ENCODE measurements at regions not wholly inside any gene's neighbourhood (a gene's known extent, or its start where the extent isn't known, plus 50 kb on each side); places are given as distances from the start of the nearest gene placed in this dataset.

DNA sequence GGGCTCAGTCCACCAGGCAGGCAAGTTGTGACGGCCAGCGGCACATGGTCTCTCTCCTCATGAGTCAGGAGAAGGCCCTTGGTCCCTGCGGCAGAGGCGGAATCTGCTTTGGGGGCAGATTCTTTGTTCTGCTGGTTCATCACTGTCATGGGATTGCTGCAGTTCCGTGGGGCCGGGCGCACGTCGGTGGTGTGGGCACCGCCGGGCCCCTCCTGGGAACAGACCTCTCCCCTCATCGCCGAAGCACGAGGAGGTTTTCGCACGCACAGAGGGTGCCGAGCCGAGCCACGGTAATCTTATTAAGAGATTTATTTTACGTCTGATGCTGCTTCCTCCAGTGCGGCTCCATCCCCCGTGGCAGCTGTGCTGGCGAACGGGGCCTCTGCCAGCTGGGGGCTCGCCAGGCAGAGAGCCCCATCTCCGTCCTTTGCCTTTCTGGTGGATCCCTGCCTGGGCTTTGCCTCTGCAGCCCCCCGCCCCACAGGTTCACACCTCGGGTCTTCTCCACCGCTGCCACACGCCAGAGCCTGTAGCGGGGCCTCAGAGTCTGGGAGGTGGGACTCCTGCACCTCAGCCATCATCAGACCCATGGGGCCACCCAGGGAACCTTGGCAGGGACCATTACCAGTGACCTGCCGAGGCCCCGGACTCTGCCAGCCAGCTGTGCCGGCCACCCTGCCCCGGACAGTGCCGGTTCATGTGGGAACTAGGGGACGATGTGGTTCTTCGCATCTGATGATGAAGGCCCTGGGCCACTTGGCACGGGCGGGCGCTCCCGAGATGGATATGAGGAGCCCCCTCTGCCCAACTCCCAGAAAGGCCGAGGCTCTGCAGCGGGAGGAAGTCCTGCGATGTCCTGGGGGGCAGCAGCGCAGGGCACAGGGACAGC lies 86.7 kb upstream of the NKX1-1 start:
- 51 to 66% methylated on average over 23 to 34 of the region's 46 CpGs for WGBS, 2 donors
- no peaks in the 10 kb centered on the region for H3K9me3 ChIP-seq
- no peaks in the 10 kb centered on the region for H3K27me3 ChIP-seq
- H3K4me1 ChIP-seq, result no peaks in the 10 kb centered on the region
- H3K27ac ChIP-seq, result no peak overlapping the region
- DNase-seq, result no peak
- intact Hi-C loops (cut with DNase I), result no loop called here
- no peak for TF ChIP-seq POLR2A (IDR thresholded peaks at IDR 0.05)
- TF ChIP-seq, protein P1, sequence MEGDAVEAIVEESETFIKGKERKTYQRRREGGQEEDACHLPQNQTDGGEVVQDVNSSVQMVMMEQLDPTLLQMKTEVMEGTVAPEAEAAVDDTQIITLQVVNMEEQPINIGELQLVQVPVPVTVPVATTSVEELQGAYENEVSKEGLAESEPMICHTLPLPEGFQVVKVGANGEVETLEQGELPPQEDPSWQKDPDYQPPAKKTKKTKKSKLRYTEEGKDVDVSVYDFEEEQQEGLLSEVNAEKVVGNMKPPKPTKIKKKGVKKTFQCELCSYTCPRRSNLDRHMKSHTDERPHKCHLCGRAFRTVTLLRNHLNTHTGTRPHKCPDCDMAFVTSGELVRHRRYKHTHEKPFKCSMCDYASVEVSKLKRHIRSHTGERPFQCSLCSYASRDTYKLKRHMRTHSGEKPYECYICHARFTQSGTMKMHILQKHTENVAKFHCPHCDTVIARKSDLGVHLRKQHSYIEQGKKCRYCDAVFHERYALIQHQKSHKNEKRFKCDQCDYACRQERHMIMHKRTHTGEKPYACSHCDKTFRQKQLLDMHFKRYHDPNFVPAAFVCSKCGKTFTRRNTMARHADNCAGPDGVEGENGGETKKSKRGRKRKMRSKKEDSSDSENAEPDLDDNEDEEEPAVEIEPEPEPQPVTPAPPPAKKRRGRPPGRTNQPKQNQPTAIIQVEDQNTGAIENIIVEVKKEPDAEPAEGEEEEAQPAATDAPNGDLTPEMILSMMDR (IDR thresholded peaks at IDR 0.05), result no peak
- H3K36me3 ChIP-seq, result no peaks in the 10 kb centered on the region
- no peak overlapping the region for H3K4me3 ChIP-seq (replicated peaks in 1 of 3)

DNA sequence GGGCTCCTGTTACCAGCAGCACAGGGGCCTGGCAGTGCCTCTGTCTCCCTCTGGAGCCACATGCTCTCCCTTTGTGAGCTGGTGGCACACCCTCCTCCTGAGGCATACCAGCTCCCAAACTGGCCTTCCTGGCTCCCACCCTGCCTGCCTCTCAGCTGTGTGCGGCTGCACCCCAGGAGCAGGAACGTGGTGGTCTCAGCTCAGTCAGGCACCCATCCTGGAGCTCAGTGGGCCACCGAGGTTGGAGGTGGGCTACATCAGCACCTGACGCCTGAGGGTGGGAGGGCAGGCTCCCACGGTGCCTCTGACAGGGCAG lies 85.9 kb upstream of the NKX1-1 start:
- Histone ChIP-seq H3K27ac (no peak overlapping the region), H3K4me3 (replicated peaks in 1 of 3) (no peak overlapping the region), H3K36me3 (no peaks in the 10 kb centered on the region), H3K4me1 (no peaks in the 10 kb centered on the region), H3K27me3 (no peaks in the 10 kb centered on the region), H3K9me3 (no peaks in the 10 kb centered on the region)
- intact Hi-C loops (cut with DNase I), result no loop called here
- TF ChIP-seq, protein P1 (IDR thresholded peaks at IDR 0.05), result no peak
- TF ChIP-seq POLR2A (IDR thresholded peaks at IDR 0.05), result no peak
- WGBS, 2 donors, result 84 to 85% methylated on average over 5 of the region's 5 CpGs
- no peak for DNase-seq

DNA sequence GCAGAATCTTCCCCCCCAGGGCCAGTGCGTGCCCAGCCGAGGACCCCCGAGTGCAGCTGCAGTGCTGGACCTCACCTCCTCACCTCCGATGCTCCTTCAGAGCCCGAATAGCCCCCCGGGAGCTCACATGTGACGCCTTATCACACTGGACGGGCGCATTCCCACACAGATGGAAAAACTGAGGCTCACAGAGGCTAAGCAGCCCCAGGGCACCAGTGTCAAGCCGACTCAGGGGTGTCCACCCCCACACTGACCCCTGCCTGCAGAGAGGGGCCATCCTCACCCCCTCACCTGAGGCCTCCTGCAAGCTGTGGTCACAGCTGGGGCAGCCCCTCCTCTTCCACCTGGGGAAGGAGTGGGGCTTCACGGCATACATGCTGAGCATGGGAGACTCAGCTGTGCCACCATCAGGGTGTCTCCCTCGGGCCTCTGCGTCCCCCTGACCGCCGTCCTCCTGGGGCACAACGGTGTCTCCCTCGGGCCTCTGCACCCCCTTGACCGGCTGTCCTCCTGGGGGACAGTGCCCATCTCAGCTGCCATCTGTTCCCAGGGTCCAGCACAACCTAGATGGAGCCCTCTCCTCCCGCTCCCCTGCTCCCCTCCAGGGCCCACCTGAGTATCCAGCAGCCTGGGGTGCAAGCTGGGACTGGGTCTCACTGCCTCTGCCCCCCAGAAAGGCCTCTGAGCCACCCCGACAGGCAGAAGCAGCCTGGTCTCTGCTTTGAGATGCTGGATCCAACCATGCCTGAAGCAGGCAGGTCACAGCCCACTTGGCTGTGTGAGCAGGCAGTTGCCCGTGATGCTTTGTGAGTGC lies 85.3 kb upstream of the NKX1-1 start:
- Histone ChIP-seq H3K27ac (no peak overlapping the region), H3K4me1 (no peaks in the 10 kb centered on the region), H3K4me3 (replicated peaks in 1 of 3) (no peak overlapping the region), H3K36me3 (no peaks in the 10 kb centered on the region), H3K27me3 (no peaks in the 10 kb centered on the region), H3K9me3 (no peaks in the 10 kb centered on the region)
- intact Hi-C loops (cut with DNase I), result no loop called here
- WGBS, 2 donors, result 86 to 90% methylated on average over 17 to 19 of the region's 21 CpGs
- no peak for DNase-seq
- TF ChIP-seq, protein P1 (IDR thresholded peaks at IDR 0.05), result no peak
- no peak for TF ChIP-seq POLR2A (IDR thresholded peaks at IDR 0.05)

DNA sequence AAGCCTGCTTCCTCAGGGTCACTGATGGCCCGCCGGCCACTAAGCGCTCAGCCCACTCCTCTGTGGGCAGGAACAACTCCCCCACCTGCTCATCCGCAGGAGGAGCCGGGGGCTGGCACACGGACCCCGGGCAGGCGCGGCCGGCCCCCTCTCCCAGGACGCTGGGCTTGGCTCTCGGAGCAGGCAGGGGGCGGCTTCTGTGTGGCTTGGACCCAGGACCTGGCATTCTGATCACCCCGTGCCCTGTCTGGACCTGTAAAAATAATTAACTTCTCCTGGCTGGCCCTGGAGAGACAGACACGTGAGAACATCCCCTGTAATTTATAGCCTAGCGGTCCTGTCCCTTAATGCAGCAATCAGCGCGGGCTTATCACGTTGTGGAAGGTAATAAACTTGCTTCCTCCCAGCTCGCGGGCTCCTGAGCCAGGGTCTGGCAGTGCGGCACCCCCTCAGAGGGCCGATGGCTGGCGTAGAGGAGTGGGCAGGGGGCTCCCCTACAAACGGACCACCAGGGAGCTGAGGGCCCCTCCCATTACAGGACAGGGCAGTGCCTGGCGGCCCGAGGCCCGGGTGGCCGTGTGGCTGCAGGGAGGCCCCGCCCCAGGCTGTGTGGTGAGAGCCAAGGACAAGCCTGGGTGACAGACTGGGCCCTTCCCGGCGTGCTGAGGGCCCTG lies 84.5 kb upstream of the NKX1-1 start:
- WGBS, 2 donors, result 66 to 67% methylated on average over 21 to 23 of the region's 32 CpGs
- intact Hi-C loops (cut with DNase I), result no loop called here

More for the DNA sequence above, 84.5 kb upstream of the NKX1-1 start:
- no peak for DNase-seq
- Histone ChIP-seq H3K27me3 (no peaks in the 10 kb centered on the region), H3K36me3 (no peaks in the 10 kb centered on the region), H3K4me3 (replicated peaks in 1 of 3) (no peak overlapping the region), H3K27ac (no peak overlapping the region), H3K4me1 (no peaks in the 10 kb centered on the region), H3K9me3 (no peaks in the 10 kb centered on the region)
- TF ChIP-seq, protein P1 (IDR thresholded peaks at IDR 0.05), result no peak
- TF ChIP-seq POLR2A (IDR thresholded peaks at IDR 0.05), result no peak
